Effector memory CD4-positive, alpha-beta T cell (primary cell): ENCODE measurements at regions not wholly inside any gene's neighbourhood (a gene's known extent, or its start where the extent isn't known, plus 50 kb on each side); places are given as distances from the start of the nearest gene placed in this dataset.

Source experiments
- DNase-seq, 3 donors: peaks; one replicate each; pipeline ENCODE4 v3.0.0-alpha.2; 2020
- H3K27ac ChIP-seq: 2 replicates; pipeline ENCODE4 v1.7.0; 2013; ENCODE audit warnings: mild to moderate bottlenecking, low read length, moderate library complexity; ENCODE audit not compliant: insufficient read depth, poor library complexity, severe bottlenecking
- H3K27me3 ChIP-seq: replicated peaks from 2 replicates; pipeline ENCODE4 v1.7.0; 2013; ENCODE audit warnings: mild to moderate bottlenecking, low read length; ENCODE audit not compliant: insufficient read depth, control insufficient read depth, poor library complexity, severe bottlenecking
- H3K36me3 ChIP-seq: 2 replicates; pipeline ENCODE4 v1.7.0; 2013; ENCODE audit warnings: mild to moderate bottlenecking, low read length, moderate library complexity; ENCODE audit not compliant: control insufficient read depth, insufficient read depth
- H3K4me1 ChIP-seq: 2 replicates; pipeline ENCODE4 v1.7.0; 2013; ENCODE audit warnings: low read length, mild to moderate bottlenecking; ENCODE audit not compliant: control insufficient read depth, insufficient read depth, poor library complexity, severe bottlenecking
- H3K4me3 ChIP-seq: 2 replicates; pipeline ENCODE4 v1.7.0; 2013; ENCODE audit warnings: low read length, low read depth, mild to moderate bottlenecking; ENCODE audit not compliant: insufficient read depth, poor library complexity, severe bottlenecking
- H3K9me3 ChIP-seq: 2 replicates; pipeline ENCODE4 v1.7.0; 2013; ENCODE audit warnings: mild to moderate bottlenecking, low read length, moderate library complexity; ENCODE audit not compliant: control insufficient read depth

GRCh38 chr1:224860488-224861338 is 68.8 kb upstream of the DNAH14 start:
- Histone ChIP-seq H3K36me3 (no peaks in the 10 kb centered on the region), H3K27me3 (no peaks in the 10 kb centered on the region), H3K27ac (no peak overlapping the region), H3K4me3 (no peak overlapping the region), H3K9me3 (no peaks in the 10 kb centered on the region), H3K4me1 (no peaks in the 10 kb centered on the region)
- DNase-seq: no peak

GRCh38 chr1:224861339-224861716 is 68.1 kb upstream of the DNAH14 start:
- no peaks in the 10 kb centered on the region for H3K27me3 ChIP-seq
- no peak for DNase-seq
- no peaks in the 10 kb centered on the region for H3K4me1 ChIP-seq
- H3K27ac ChIP-seq: no peak overlapping the region
- H3K36me3 ChIP-seq: no peaks in the 10 kb centered on the region
- no peak overlapping the region for H3K4me3 ChIP-seq
- H3K9me3 ChIP-seq: no peaks in the 10 kb centered on the region

- DNase-seq: no peak
- H3K36me3 ChIP-seq: no peaks in the 10 kb centered on the region
- no peaks in the 10 kb centered on the region for H3K9me3 ChIP-seq
- H3K27me3 ChIP-seq: no peaks in the 10 kb centered on the region
- no peaks in the 10 kb centered on the region for H3K4me1 ChIP-seq
- no peak overlapping the region for H3K4me3 ChIP-seq
- H3K27ac ChIP-seq: no peak overlapping the region
Measured at GRCh38 chr1:224863486-224863885, 66.0 kb upstream of the DNAH14 start.

- DNase-seq: no peak
- no peaks in the 10 kb centered on the region for H3K4me1 ChIP-seq
- H3K4me3 ChIP-seq: no peak overlapping the region
- no peaks in the 10 kb centered on the region for H3K27me3 ChIP-seq
- H3K36me3 ChIP-seq: no peaks in the 10 kb centered on the region
- H3K9me3 ChIP-seq: no peaks in the 10 kb centered on the region
- H3K27ac ChIP-seq: no peak overlapping the region
Measured at GRCh38 chr1:224864006-224864405, 65.5 kb upstream of the DNAH14 start.

DNA sequence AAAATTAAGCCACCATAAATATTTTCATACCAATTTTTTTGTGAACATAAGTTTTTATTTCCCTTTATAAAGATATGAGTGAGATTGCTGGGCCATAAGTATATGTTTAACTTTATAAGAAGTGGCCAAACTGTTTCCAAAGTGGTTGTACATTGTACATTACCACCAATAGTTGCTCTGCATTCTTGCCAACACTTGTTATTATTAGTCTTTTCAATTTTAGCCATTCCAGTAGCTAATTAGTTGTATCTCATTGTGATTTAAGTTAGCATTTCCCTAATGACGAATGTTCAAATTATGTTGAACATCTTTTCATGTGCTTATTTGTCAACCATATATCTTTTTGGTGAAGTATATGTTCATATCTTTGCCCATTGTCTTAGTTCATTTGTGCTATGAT is 64.0 kb upstream of the DNAH14 start:
- Histone ChIP-seq H3K27me3 (no peaks in the 10 kb centered on the region), H3K9me3 (no peaks in the 10 kb centered on the region), H3K27ac (no peak overlapping the region), H3K4me3 (no peak overlapping the region), H3K36me3 (no peaks in the 10 kb centered on the region), H3K4me1 (no peaks in the 10 kb centered on the region)
- DNase-seq: no peak

DNA sequence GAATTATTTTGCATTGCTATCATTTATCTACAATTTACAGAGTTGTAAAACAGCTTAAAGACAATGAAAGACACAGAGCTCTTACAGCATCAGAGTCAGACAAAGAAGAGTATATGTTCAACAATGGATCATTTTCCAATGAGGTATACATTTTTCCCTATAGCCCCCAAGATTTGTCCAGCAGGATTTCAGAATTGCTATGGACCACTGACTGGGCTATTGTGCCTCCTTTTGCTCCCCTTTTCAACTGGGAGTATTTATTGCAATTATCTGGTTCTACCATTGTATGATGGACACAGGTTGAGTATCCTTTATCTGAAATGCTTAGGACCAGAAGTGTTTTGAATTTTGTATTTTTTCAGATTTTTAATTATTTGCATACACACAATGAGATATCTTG is 62.5 kb upstream of the DNAH14 start:
- no peak for DNase-seq
- H3K4me3 ChIP-seq: no peak overlapping the region
- no peaks in the 10 kb centered on the region for H3K4me1 ChIP-seq
- no peaks in the 10 kb centered on the region for H3K36me3 ChIP-seq
- no peaks in the 10 kb centered on the region for H3K9me3 ChIP-seq
- H3K27me3 ChIP-seq: peaks cover 3% of the 10 kb centered on the region
- H3K27ac ChIP-seq: no peak overlapping the region

GRCh38 chr1:224867715-224868114 is 61.8 kb upstream of the DNAH14 start:
- Histone ChIP-seq H3K9me3 (no peaks in the 10 kb centered on the region), H3K27ac (no peak overlapping the region)
- no peak for DNase-seq

GRCh38 chr1:224872832-224873433 is 56.5 kb upstream of the DNAH14 start:
- H3K27me3 ChIP-seq: peaks cover 3% of the 10 kb centered on the region
- H3K4me3 ChIP-seq: no peak overlapping the region
- DNase-seq: no peak
- no peak overlapping the region for H3K27ac ChIP-seq
- H3K36me3 ChIP-seq: no peaks in the 10 kb centered on the region
- no peaks in the 10 kb centered on the region for H3K9me3 ChIP-seq
- H3K4me1 ChIP-seq: no peaks in the 10 kb centered on the region

More at GRCh38 chr1:224867715-224868114, 61.8 kb upstream of the DNAH14 start:
- Histone ChIP-seq H3K4me3 (no peak overlapping the region), H3K27me3 (peaks cover 3% of the 10 kb centered on the region), H3K4me1 (no peaks in the 10 kb centered on the region), H3K36me3 (no peaks in the 10 kb centered on the region)

- no peak overlapping the region for H3K27ac ChIP-seq
- DNase-seq: no peak
- no peaks in the 10 kb centered on the region for H3K9me3 ChIP-seq
- H3K36me3 ChIP-seq: no peaks in the 10 kb centered on the region
- H3K27me3 ChIP-seq: peaks cover 3% of the 10 kb centered on the region
- H3K4me3 ChIP-seq: no peak overlapping the region
- no peaks in the 10 kb centered on the region for H3K4me1 ChIP-seq
Measured at GRCh38 chr1:224873434-224874369, 55.8 kb upstream of the DNAH14 start.
